Gastroesophageal sphincter (tissue), 4 donors: ENCODE measurements at regions not wholly inside any gene's neighbourhood (a gene's known extent, or its start where the extent isn't known, plus 50 kb on each side); places are given as distances from the start of the nearest gene placed in this dataset.

Source experiments
- ATAC-seq: fragments of 150-250 bp; one replicate; pipeline ENCODE4 v1.9.1; 2016; ENCODE audit warnings: mild to moderate bottlenecking, moderate library complexity
- H3K27ac ChIP-seq, 4 donors: fragments of 200-600 bp; sonication (generic) in 3 of 4; 1 replicate in 3 of 4; 2 replicates in 1 of 4; pipeline ENCODE4 v1.5.1; 2016 to 2019
- H3K27me3 ChIP-seq: fragments of 200-600 bp; sonication (generic); one replicate; pipeline ENCODE4 v1.5.1; 2019
- H3K36me3 ChIP-seq, 2 donors: fragments of 200-600 bp; sonication (generic); one replicate each; pipeline ENCODE4 v1.5.1; 2019; ENCODE audit warnings: control low read depth in 1 of 2
- H3K4me1 ChIP-seq, 3 donors: fragments of 200-600 bp; sonication (generic); 1 replicate in 2 of 3; 2 replicates in 1 of 3; pipeline ENCODE4 v1.5.1; 2016 to 2019; ENCODE audit warnings: control low read depth in 2 of 3
- H3K4me3 ChIP-seq, 2 donors: fragments of 200-600 bp; sonication (generic); one replicate each; pipeline ENCODE4 v1.5.1; 2019; ENCODE audit warnings: mild to moderate bottlenecking in 1 of 2, moderate library complexity in 1 of 2
- H3K9me3 ChIP-seq, 3 donors: fragments of 200-600 bp; sonication (generic); one replicate each; pipeline ENCODE4 v1.5.1; 2017 to 2019; ENCODE audit warnings: control low read depth in 2 of 3
- EP300 ChIP-seq: sonication (generic); formaldehyde crosslinking; IDR thresholded peaks from one replicate; pipeline ENCODE4 v1.6.1; 2017; ENCODE audit warnings: antibody characterized with exemption, mild to moderate bottlenecking
- POLR2A ChIP-seq, 2 donors: fragments of 450-650 bp; IDR thresholded peaks; one replicate each; pipeline ENCODE4 v1.6.1; 2017; ENCODE audit warnings: antibody characterized with exemption in 2 of 2, mild to moderate bottlenecking in 2 of 2, moderate library complexity in 1 of 2
- POLR2AphosphoS5 ChIP-seq: sonication (generic); formaldehyde crosslinking; IDR thresholded peaks from one replicate; pipeline ENCODE4 v1.6.1; 2017; ENCODE audit warnings: antibody characterized with exemption
- WGBS, 2 donors: methylation state at CpG; one replicate each; pipeline ENCODE4 v1.1.5; 2018; ENCODE audit warnings: low coverage in 1 of 2; 5-methylcytosine and 5-hydroxymethylcytosine counted together
- TF ChIP-seq, protein P1 (sequence below), 4 experiments: fragments of 200-600 bp in 2 of 4; fragments of 450-650 bp in 2 of 4; sonication (generic) in 1 of 4; IDR thresholded peaks; one replicate each; pipeline ENCODE4 v1.5.1; 2017 to 2019; ENCODE audit warnings: antibody characterized with exemption in 4 of 4, mild to moderate bottlenecking in 2 of 4, moderate library complexity in 2 of 4

DNA sequence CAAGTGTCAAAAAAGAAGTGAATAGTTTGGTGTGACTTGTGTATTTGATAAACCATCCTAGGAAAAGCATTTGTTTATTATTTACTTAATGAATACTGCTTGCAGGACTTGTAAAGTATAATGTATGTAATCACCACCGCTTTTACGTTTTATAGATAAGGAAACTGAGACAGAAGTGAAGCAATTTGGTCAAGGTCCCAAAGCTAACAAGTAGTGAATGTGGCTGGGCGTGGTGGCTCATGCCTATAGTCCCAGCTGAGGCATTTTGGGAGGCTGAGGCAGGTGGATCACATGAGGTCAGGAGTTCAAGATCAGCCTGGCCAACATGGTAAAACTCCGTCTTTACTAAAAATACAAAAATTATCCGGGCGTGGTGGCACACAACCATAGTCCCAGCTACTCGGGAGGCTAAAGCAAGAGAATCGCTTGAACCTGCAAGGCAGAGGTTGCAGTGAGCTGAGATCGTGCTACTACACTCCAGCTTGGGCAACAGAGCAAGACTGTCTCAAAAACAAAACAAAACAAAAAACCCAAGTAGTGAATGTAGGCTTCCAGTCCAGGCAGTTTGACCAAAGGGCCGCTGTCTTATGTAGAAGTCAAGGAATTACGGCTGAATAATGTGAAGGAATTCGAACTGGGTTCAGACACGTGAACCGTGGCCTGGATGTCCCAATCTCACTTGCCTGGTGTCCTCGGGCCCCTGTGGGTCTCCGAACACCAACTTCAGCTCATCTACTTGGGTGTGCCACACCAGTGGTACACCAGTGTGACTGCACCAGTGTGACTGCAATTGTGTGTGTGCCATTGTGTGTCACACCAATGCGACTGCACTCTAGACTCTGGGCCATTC lies 88.3 kb upstream of the MED13L start:
- no peak for TF ChIP-seq POLR2AphosphoS5
- TF ChIP-seq, protein P1, sequence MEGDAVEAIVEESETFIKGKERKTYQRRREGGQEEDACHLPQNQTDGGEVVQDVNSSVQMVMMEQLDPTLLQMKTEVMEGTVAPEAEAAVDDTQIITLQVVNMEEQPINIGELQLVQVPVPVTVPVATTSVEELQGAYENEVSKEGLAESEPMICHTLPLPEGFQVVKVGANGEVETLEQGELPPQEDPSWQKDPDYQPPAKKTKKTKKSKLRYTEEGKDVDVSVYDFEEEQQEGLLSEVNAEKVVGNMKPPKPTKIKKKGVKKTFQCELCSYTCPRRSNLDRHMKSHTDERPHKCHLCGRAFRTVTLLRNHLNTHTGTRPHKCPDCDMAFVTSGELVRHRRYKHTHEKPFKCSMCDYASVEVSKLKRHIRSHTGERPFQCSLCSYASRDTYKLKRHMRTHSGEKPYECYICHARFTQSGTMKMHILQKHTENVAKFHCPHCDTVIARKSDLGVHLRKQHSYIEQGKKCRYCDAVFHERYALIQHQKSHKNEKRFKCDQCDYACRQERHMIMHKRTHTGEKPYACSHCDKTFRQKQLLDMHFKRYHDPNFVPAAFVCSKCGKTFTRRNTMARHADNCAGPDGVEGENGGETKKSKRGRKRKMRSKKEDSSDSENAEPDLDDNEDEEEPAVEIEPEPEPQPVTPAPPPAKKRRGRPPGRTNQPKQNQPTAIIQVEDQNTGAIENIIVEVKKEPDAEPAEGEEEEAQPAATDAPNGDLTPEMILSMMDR (IDR thresholded peaks at IDR 0.05), result no peak
- TF ChIP-seq EP300, result no peak
- TF ChIP-seq POLR2A (IDR thresholded peaks at IDR 0.05), result no peak
- 92 to 95% methylated on average over 16 of the region's 17 CpGs for WGBS, 2 donors

DNA sequence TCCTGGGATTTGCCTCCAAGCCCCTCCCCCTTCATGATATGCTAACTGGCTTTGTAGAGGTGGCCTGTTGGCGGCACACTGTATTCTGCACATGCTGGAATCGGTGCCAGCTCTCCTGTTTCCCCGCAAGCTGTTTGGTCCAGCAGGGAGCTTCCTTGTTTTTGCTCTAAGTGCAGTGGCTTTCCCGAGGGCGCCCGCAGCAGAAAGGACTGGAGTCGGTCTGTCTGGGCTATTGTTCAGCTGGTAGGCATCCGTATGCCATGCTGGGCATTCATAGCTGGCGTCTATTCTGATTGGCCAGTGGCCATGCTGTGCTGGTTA lies 88.9 kb upstream of the MED13L start:
- Histone ChIP-seq H3K36me3 (no peaks in the 10 kb centered on the region), H3K4me1 (peaks cover 0 to 3% (median 0%) of the 10 kb centered on the region in 3 donors), H3K27ac (no peak overlapping the region), H3K4me3 (no peak overlapping the region), H3K9me3 (no peaks in the 10 kb centered on the region), H3K27me3 (no peaks in the 10 kb centered on the region)
- 38% methylated on average over 7 of the region's 9 CpGs; no CpG with 5 or more reads in 1 of the 2 donors for WGBS, 2 donors
- TF ChIP-seq POLR2AphosphoS5, result peak; percentile 17
- TF ChIP-seq EP300, result no peak
- peak; percentile 18 for ATAC-seq

More for the DNA sequence above, 88.3 kb upstream of the MED13L start:
- Histone ChIP-seq H3K4me3 (no peak overlapping the region), H3K9me3 (no peaks in the 10 kb centered on the region), H3K27ac (no peak overlapping the region), H3K4me1 (peaks cover 0 to 6% (median 0%) of the 10 kb centered on the region in 3 donors), H3K36me3 (no peaks in the 10 kb centered on the region), H3K27me3 (no peaks in the 10 kb centered on the region)
- peak; percentile 14 for ATAC-seq

DNA sequence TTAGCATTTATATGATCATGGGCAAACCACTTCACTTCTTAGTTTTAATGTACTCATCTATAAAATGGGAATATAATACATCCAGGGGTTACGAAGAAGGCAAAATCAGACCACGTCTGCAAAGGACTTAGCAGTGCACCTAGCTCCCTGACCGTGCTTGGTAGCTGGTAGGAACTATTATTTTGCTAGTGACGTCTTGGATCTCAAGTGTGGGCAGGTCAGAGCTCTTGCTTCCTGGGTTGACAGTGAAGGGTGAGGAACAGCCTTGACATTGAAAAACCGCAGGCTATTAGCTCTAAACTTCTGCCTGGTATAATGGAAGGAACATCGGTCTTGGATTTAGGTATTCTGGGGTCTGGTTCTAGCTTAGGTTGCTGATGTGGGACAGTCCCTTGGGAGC lies 89.3 kb upstream of the MED13L start:
- Histone ChIP-seq H3K27me3 (no peaks in the 10 kb centered on the region), H3K36me3 (no peaks in the 10 kb centered on the region), H3K27ac (no peak overlapping the region), H3K4me1 (no peaks in the 10 kb centered on the region), H3K9me3 (no peaks in the 10 kb centered on the region), H3K4me3 (no peak overlapping the region)
- TF ChIP-seq POLR2AphosphoS5, result no peak
- no peak for TF ChIP-seq EP300
- TF ChIP-seq, protein P1 (IDR thresholded peaks at IDR 0.05), result no peak
- TF ChIP-seq POLR2A (IDR thresholded peaks at IDR 0.05), result no peak
- no peak for ATAC-seq
- 88% methylated on average over 6 of the region's 6 CpGs; no CpG with 5 or more reads in 1 of the 2 donors for WGBS, 2 donors

DNA sequence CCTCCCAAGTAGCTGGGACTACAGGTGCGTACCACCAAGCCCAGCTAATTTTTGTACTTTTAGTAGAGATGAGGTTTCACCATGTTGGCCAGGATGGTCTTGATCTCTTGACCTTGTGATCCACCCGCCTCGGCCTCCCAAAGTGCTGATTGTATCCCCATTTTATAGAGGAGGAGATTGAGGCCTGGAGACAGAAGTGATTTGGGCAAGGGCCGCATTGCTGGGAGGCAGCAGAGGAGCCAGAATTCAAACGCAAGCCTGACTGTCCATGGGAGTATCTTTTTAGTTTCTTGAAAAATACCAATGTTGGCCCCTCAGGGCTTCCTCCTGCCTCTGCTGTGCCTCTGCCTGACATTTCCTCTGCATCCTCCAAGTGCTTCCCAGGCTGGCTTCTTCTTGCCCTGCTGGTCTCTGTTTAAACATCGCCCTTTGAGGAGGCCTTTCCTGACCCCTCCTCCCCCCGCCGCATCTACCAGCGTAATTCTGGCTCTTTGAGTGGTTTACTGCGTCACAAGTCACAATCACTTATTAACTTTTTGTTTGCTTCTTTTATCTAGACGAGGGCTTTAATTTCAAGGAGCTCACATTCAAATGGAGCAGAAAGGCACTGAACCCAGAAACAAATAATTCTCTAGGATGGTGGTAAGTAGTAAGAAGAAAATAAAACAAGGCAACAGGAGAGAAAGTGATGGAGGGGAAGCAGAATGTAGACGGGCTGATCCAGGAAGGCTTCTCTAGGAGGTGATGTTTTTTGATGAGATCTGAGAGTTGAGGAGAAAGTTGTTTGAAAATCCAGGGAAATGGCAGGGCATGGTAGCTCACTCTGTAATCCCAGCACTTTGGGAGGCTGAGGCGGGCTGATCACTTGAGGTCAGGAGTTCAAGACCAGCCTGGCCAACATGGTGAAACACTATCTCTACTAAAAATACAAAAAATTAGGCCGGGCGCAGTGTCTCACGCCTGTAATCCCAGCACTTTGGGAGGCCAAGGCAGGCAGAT lies 91.0 kb upstream of the MED13L start:
- Histone ChIP-seq H3K4me1 (peaks cover 0 to 7% (median 0%) of the 10 kb centered on the region in 3 donors), H3K36me3 (no peaks in the 10 kb centered on the region), H3K27me3 (no peaks in the 10 kb centered on the region), H3K4me3 (no peak overlapping the region), H3K9me3 (no peaks in the 10 kb centered on the region), H3K27ac (no peak overlapping the region)
- TF ChIP-seq, protein P1 (IDR thresholded peaks at IDR 0.05), result no peak
- TF ChIP-seq POLR2AphosphoS5, result no peak
- TF ChIP-seq POLR2A (IDR thresholded peaks at IDR 0.05), result no peak
- TF ChIP-seq EP300, result no peak
- no peak for ATAC-seq
- WGBS, 2 donors, result 73 to 100% methylated on average over 2 to 15 of the region's 16 CpGs

DNA sequence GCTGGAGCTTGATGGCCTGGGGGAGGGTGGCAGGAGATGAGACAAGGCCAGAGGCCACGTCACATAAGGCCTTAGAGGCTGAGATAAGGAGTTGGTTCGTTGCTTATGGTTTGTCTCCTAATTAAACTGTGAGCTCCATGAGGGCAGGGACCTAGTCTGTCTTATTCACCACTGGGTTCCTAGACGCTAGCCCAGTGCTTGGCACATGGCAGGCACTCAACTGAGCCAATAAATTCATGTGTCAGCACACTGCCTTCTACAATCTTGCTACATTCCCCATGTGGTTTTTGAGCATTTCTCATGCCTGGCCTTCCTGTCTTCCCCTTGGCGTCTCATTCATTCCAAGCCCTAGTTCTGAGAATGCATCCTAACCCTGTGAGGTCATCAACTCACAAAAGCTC lies 92.5 kb upstream of the MED13L start:
- Histone ChIP-seq H3K27ac (no peak overlapping the region), H3K9me3 (no peaks in the 10 kb centered on the region), H3K27me3 (no peaks in the 10 kb centered on the region), H3K4me3 (no peak overlapping the region), H3K36me3 (no peaks in the 10 kb centered on the region), H3K4me1 (peaks cover 0 to 7% (median 0%) of the 10 kb centered on the region in 3 donors)
- 67 to 80% methylated on average over 2 to 4 of the region's 4 CpGs for WGBS, 2 donors
- ATAC-seq, result peak; percentile 66
- peak; percentile 50 for TF ChIP-seq POLR2AphosphoS5
- no peak for TF ChIP-seq EP300
